ENCODE measurements at regions not wholly inside any gene's neighbourhood (a gene's known extent, or its start where the extent isn't known, plus 50 kb on each side); places are given as distances from the start of the nearest gene placed in this dataset.

- TF ChIP-seq EZH2 (IDR thresholded peaks at IDR 0.05; ENCODE audit: low read depth, low read length, severe bottlenecking) (no peak), CTCF (IDR thresholded peaks at IDR 0.05; ENCODE audit: control extremely low read depth in 1 of 3, insufficient read depth in 1 of 3, low read depth in 1 of 3, low read length in 3 of 3) (no peak), MAX (IDR thresholded peaks at IDR 0.05) (no peak)
These were observed 299.2 kb upstream of the CDH4 start for GRCh38 chr20:60952861-60953260.

Measured in H1 (cell line).